HuH-7.5 (cell line): ENCODE measurements at regions not wholly inside any gene's neighbourhood (a gene's known extent, or its start where the extent isn't known, plus 50 kb on each side); places are given as distances from the start of the nearest gene placed in this dataset.
A peak's percentile ranks its signal among the peaks of the same experiment; 100 is the strongest.
"Not testable (repeated sequence)": the region's sequence is repeated elsewhere in the genome, so short reads cannot be mapped to it uniquely, and the experiment has no call there.

ENCODE experiments used
- DNase-seq: peaks from one replicate; pipeline ENCODE4 v3.0.0; 2011; ENCODE audit warnings: low spot score

- not testable (repeated sequence) for DNase-seq
Measured at GRCh38 chr14:37785298-37785697, 189.9 kb downstream of the TTC6 start.

- not testable (repeated sequence) for DNase-seq
Measured at GRCh38 chr14:37786114-37786625, 190.7 kb downstream of the TTC6 start.

- DNase-seq = peak; percentile 3
Measured at GRCh38 chr14:37787879-37788494, 192.6 kb downstream of the TTC6 start.

- DNase-seq = no peak
Measured at GRCh38 chr14:37791384-37792036, 196.1 kb downstream of the TTC6 start.

GRCh38 chr14:37792124-37792523 lies 196.7 kb downstream of the TTC6 start:
- DNase-seq = no peak

GRCh38 chr14:37796703-37797416 lies 201.4 kb downstream of the TTC6 start:
- no peak for DNase-seq

- DNase-seq = no peak
Measured at GRCh38 chr14:37797675-37798074, 202.2 kb downstream of the TTC6 start.

GRCh38 chr14:37807722-37808121 lies 212.3 kb downstream of the TTC6 start:
- DNase-seq = no peak

- DNase-seq = no peak
Measured at GRCh38 chr14:37810094-37810801, 214.8 kb downstream of the TTC6 start.

- DNase-seq = no peak
Measured at GRCh38 chr14:37813732-37814131, 218.3 kb downstream of the TTC6 start.

- DNase-seq = no peak
Measured at GRCh38 chr14:37816135-37816534, 220.7 kb downstream of the TTC6 start.

- no peak for DNase-seq
Measured at GRCh38 chr14:37816743-37817295, 221.4 kb downstream of the TTC6 start.

- DNase-seq = no peak
Measured at GRCh38 chr14:37819155-37820015, 224.0 kb downstream of the TTC6 start.

- DNase-seq = not testable (repeated sequence)
Measured at GRCh38 chr14:37820810-37821209, 225.4 kb downstream of the TTC6 start.

GRCh38 chr14:37824939-37825712 lies 229.7 kb downstream of the TTC6 start:
- DNase-seq = no peak

GRCh38 chr14:37826869-37827268 lies 231.4 kb downstream of the TTC6 start:
- no peak for DNase-seq

GRCh38 chr14:37830271-37830670 lies 234.8 kb downstream of the TTC6 start:
- no peak for DNase-seq

GRCh38 chr14:37834275-37834674 lies 238.8 kb downstream of the TTC6 start:
- DNase-seq = no peak

- not testable (repeated sequence) for DNase-seq
Measured at GRCh38 chr14:37838778-37839177, 243.3 kb downstream of the TTC6 start.

- DNase-seq = not testable (repeated sequence)
Measured at GRCh38 chr14:37841039-37841438, 245.6 kb downstream of the TTC6 start.
